Neural crest cell (in vitro differentiated cells): ENCODE measurements at regions not wholly inside any gene's neighbourhood (a gene's known extent, or its start where the extent isn't known, plus 50 kb on each side); places are given as distances from the start of the nearest gene placed in this dataset.
A peak's percentile ranks its signal among the peaks of the same experiment; 100 is the strongest.
"Not testable (repeated sequence)": the region's sequence is repeated elsewhere in the genome, so short reads cannot be mapped to it uniquely, and the experiment has no call there.

Experiments
- DNase-seq: peaks from one replicate; pipeline ENCODE4 v3.0.0; 2021; ENCODE audit warnings: low read depth, mixed read lengths, low spot score
- H3K27ac Mint-ChIP-seq: one replicate; pipeline ENCODE4 v1.8.0; 2021; ENCODE audit warnings: mild to moderate bottlenecking, mixed read lengths; ENCODE audit not compliant: unreplicated experiment
- H3K27me3 Mint-ChIP-seq: 2 replicates; pipeline ENCODE4 v1.8.0; 2021; ENCODE audit warnings: low read depth, mild to moderate bottlenecking, mixed read lengths
- H3K36me3 Mint-ChIP-seq: 2 replicates; pipeline ENCODE4 v1.8.0; 2021; ENCODE audit warnings: low read depth, mild to moderate bottlenecking, mixed read lengths
- H3K4me1 Mint-ChIP-seq: 2 replicates; pipeline ENCODE4 v1.8.0; 2021; ENCODE audit warnings: mixed read lengths
- H3K4me3 Mint-ChIP-seq: one replicate; pipeline ENCODE4 v1.8.0; 2021; ENCODE audit warnings: mild to moderate bottlenecking, mixed read lengths
- H3K9me3 Mint-ChIP-seq: 2 replicates; pipeline ENCODE4 v1.8.0; 2021; ENCODE audit warnings: mixed read lengths
- TF ChIP-seq, protein P1 (sequence below): fragments of 200-600 bp; sonication (generic); conservative IDR thresholded peaks from 2 replicates; pipeline ENCODE4 v1.5.0; 2021; ENCODE audit warnings: antibody characterized with exemption, mild to moderate bottlenecking

DNA sequence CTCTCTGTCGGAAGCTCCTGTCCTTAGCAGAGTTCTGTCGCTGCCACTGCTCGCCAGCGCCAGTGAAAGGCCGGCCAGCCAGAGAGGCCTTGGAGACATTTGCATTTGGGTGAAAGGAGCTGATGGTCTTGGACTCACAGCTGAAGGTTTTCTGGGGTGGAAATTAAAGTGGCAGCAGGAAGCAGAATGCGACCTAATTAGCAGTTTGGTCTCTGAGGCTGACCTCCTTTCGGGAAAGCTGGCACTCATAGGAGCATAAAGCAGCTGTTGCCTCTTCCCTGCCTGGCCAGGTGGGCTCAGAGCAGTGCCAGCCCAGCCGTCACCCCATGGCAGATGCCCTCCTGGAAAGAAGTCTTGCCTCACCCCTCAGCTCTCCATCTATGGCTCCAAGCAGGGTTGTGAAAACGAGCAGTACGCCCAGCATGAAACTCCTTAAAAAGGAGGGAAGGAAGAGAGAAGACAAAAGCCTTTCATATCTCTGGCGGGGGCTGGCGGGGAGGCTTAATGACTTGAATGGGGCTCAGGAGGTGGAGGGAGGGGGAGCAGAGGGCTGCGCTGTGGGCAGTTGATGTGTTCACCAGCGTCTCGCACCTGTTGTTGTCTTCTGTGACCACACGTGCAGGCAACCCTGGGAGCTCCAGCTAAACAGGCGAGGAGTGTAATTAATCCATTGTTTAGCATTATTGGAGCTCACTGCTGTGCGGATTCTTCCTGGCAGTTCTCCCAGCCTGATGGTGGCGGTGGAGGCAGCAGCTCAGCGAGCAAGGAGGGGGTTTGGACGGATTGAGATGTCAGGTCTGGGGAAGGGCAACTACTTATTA lies 264.0 kb downstream of the MID1IP1 start:
- Mint-ChIP-seq H3K4me1 (peaks cover 11% of the 10 kb centered on the region), H3K4me3 (peak overlapping the region; percentile 78), H3K9me3 (peaks cover 14% of the 10 kb centered on the region), H3K27ac (no peak overlapping the region), H3K27me3 (no peaks in the 10 kb centered on the region), H3K36me3 (peaks cover 8% of the 10 kb centered on the region)
- peak; percentile 4 for DNase-seq
- TF ChIP-seq, protein P1, sequence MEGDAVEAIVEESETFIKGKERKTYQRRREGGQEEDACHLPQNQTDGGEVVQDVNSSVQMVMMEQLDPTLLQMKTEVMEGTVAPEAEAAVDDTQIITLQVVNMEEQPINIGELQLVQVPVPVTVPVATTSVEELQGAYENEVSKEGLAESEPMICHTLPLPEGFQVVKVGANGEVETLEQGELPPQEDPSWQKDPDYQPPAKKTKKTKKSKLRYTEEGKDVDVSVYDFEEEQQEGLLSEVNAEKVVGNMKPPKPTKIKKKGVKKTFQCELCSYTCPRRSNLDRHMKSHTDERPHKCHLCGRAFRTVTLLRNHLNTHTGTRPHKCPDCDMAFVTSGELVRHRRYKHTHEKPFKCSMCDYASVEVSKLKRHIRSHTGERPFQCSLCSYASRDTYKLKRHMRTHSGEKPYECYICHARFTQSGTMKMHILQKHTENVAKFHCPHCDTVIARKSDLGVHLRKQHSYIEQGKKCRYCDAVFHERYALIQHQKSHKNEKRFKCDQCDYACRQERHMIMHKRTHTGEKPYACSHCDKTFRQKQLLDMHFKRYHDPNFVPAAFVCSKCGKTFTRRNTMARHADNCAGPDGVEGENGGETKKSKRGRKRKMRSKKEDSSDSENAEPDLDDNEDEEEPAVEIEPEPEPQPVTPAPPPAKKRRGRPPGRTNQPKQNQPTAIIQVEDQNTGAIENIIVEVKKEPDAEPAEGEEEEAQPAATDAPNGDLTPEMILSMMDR: no peak

DNA sequence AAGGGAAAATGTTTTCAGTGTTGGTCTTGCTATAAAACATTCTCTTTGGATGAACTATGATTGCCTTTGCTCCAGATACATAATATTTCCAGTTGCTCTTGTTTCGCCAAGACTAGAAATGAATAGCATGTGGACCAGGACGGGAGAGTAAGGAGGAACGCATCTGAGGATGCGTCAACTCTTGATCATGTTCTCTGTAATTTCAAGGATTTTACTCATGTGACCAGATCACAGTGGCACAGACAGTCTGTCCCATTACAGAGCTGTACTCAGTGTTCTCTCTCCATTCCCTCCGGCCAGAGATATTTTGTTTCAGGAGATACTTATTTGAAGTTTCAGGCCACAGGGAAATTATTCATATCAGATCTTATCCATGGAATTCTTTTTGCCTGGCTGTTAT lies 266.6 kb downstream of the MID1IP1 start:
- DNase-seq: no peak
- Mint-ChIP-seq H3K27me3 (no peaks in the 10 kb centered on the region), H3K4me1 (peaks cover 24% of the 10 kb centered on the region), H3K27ac (no peak overlapping the region), H3K36me3 (peaks cover 2% of the 10 kb centered on the region), H3K4me3 (no peak overlapping the region), H3K9me3 (peaks cover 6% of the 10 kb centered on the region)
- TF ChIP-seq, protein P1: no peak

DNA sequence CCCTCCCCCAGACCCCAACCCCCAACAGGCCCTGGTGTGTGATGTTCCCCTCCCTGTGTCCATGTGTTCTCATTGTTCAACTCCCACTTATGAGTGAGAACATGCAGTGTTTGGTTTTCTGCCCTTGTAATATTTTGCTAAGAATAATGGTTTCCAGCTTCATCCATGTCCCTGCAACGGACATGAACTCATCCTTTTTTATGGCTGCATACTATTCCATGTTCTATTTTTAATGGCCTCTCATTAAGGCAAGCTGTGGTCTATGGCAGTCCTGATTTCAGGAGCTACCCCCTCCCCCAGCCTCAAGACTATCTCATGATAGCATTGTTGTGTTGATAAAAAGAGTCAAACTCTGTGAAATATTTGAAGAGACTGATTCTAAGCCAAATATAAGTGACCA lies 267.4 kb downstream of the MID1IP1 start:
- DNase-seq, H3K4me3 Mint-ChIP-seq, H3K36me3 Mint-ChIP-seq, H3K27me3 Mint-ChIP-seq, H3K27ac Mint-ChIP-seq, H3K9me3 Mint-ChIP-seq: not testable (repeated sequence)
- peaks cover 24% of the 10 kb centered on the region for H3K4me1 Mint-ChIP-seq

- peaks cover 3% of the 10 kb centered on the region for H3K36me3 Mint-ChIP-seq
- H3K9me3 Mint-ChIP-seq: peaks cover 7% of the 10 kb centered on the region
- peaks cover 22% of the 10 kb centered on the region for H3K4me1 Mint-ChIP-seq
- H3K4me3 Mint-ChIP-seq: no peak overlapping the region
- DNase-seq: no peak
- H3K27ac Mint-ChIP-seq: no peak overlapping the region
- no peaks in the 10 kb centered on the region for H3K27me3 Mint-ChIP-seq
- TF ChIP-seq, protein P1: no peak
Observed at GRCh38 chrX:39070009-39070408, 268.8 kb downstream of the MID1IP1 start.

DNA sequence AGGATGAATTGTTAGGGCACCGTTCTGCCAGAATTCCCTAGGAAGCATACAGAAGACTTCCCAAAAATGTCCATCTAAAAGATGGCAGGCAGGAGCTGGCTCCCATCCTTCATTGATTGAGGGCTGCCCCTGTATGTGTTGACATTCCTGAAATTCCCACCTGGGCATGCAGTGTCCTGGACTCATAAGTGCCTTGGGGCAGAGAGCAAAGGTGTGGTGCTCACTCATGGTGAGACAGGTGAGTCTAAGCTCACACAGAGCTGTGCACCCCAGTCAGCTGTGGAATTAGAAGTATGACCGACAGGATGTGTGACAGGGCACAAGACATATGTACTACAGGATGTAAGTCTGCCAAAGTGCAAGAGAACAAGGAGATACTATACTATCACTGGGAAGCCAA lies 271.9 kb downstream of the MID1IP1 start:
- H3K27ac Mint-ChIP-seq: no peak overlapping the region
- H3K9me3 Mint-ChIP-seq: peaks cover 12% of the 10 kb centered on the region

GRCh38 chrX:39096599-39096998 lies 295.3 kb downstream of the MID1IP1 start:
- H3K27me3 Mint-ChIP-seq: no peaks in the 10 kb centered on the region
- H3K27ac Mint-ChIP-seq: no peak overlapping the region
- TF ChIP-seq, protein P1: no peak
- H3K9me3 Mint-ChIP-seq: peaks cover 14% of the 10 kb centered on the region
- H3K36me3 Mint-ChIP-seq: no peaks in the 10 kb centered on the region
- H3K4me3 Mint-ChIP-seq: no peak overlapping the region
- peaks cover 4% of the 10 kb centered on the region for H3K4me1 Mint-ChIP-seq
- no peak for DNase-seq

More for the DNA sequence above, 271.9 kb downstream of the MID1IP1 start:
- Mint-ChIP-seq H3K36me3 (peaks cover 4% of the 10 kb centered on the region), H3K27me3 (no peaks in the 10 kb centered on the region), H3K4me3 (no peak overlapping the region), H3K4me1 (peaks cover 13% of the 10 kb centered on the region)
- DNase-seq: no peak
- TF ChIP-seq, protein P1: no peak
